Activated CD8-positive, alpha-beta memory T cell treated with anti-CD3 and anti-CD28 coated beads for 1 hour (primary cell): ENCODE measurements at regions not wholly inside any gene's neighbourhood (a gene's known extent, or its start where the extent isn't known, plus 50 kb on each side); places are given as distances from the start of the nearest gene placed in this dataset.
"Not testable (repeated sequence)": the region's sequence is repeated elsewhere in the genome, so short reads cannot be mapped to it uniquely, and the experiment has no call there.

Source experiments
- DNase-seq, 2 donors: peaks; one replicate each; pipeline ENCODE4 v3.0.0-alpha.2; 2020; ENCODE audit warnings: low read depth in 1 of 2; ENCODE audit errors: extremely low read depth in 1 of 2

DNA sequence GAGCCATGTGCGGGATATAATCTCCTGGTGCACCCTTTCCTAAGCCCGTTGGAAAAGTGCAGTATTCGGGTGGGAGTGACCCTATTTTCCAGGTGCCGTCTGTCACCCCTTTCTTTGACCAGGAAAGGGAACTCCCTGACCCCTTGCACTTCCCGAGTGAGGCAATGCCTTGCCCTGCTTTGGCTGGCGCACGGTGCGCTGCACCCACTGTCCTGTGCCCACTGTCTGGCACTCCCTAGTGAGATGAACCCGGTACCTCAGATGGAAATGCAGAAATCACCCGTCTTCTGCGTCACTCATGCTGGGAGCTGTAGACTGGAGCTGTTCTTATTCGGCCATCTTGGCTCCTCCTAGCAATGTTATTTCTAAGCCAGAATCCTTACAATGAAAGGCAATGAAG, 121.1 kb downstream of the TAF11L14 start:
- DNase-seq: not testable (repeated sequence)

DNA sequence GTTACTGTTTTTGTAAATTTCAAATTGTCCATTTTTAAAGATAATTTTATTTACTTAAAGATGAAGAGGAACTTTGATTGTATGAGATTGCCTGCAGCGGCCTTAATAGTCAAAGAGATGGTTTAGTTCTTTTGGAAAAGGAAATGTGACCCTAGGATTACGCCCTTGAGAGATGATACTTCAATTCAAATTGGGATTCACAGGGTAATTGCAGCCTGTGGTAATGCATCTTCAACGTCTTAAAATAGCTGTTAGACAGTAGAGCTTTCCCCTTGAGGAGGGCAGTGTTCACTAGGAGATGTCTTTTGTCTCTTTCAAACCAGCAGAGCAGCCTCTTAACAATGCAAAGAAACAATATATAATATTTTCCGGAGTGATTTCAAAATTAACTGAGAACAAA, 127.1 kb downstream of the TAF11L14 start:
- no peak for DNase-seq

DNA sequence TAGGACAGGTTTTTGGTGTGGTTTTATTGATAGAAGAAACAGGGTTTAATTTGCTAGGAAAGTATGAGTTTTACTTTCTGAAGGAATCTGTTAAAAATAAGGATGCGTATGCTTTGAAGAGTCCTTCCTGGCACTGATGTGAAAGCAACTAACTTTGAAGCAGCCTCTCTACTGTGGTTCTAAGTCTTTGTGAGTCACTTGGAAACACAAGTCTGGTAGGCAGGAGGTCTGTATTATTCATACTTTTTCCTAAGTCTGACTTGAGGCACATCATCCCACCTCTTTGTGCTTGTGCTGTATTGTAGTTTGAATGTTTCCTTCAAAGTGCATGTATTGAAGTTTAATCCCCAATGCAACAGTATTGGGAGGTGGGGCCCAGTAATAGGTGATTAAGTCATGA, 129.0 kb downstream of the TAF11L14 start:
- DNase-seq: no peak

DNA sequence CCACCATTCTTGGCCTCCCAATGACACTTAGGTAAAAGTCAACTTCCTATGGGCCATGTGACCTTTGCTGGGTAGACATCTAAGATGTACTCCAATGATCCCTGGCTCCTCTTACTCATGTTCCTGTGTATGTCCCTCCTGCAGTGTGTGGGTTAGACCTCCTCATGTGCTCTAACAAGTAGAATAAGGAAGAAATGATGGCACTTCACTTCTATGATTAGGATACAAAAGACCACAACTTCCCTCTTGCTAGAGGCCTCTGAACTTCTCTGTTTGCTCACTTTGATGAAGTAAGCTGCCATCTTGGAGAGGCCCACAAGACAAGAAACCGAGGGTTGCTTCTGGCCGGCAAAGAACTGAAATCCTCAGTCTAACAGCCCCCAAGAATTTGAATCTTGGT, 131.8 kb downstream of the TAF11L14 start:
- no peak for DNase-seq

DNA sequence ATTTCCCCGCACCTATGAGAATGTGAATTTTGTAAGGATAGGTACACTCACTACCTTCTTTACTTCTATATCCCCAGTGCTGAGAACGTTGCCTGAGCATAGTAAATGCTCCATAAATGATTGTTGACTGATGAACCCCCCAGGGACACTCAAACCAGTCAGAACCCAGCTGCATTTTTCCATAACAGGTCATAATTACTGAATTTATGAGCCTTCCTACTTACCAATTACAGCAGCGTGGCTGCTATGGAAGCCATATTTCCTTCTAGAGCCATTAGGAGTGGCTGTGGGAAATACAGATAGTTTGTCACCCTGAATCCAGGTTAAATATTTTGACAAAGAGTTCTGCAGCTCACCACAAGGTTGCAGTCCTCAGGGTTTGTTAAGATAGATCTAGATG, 135.0 kb downstream of the TAF11L14 start:
- DNase-seq: no peak

DNA sequence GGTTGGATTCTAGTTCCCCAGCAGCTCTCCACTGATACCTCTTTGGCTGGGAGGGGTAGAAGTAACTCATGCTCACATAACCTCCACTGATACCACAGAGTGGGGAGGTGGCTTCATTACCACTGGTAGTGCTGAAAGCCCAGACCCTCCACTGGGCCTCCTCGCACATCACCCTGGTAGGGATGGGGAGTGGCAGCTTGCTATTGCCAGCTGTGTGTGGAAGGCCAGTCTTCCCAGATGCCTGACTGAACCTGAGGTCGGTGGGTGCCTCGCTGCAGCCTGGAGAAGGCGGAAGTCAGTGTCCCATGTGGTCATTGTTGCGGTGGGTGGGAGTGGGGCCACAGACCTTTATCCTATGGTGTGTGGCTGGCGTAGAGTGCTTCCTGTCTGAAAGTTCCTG, 138.0 kb downstream of the TAF11L14 start:
- no peak for DNase-seq

DNA sequence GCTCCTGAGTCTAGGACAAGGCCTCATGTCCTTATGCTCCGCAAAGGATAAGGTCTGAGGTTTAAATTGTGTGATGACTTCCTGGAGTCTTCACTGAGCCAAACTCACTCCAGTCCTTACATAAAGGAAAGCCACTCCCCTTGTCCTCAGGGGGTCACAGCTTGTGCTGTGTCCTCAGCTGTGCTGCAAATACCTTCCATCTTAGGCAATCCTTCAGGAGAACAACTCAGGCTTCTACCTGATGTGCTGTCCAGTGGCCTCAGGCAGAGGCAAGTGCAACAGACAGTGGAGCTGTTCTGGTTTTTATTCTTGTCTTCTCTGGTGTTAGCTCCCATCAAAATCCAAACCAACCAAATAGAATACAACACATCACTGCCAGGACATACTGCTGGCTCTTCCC, 151.5 kb downstream of the TAF11L14 start:
- DNase-seq: no peak

DNA sequence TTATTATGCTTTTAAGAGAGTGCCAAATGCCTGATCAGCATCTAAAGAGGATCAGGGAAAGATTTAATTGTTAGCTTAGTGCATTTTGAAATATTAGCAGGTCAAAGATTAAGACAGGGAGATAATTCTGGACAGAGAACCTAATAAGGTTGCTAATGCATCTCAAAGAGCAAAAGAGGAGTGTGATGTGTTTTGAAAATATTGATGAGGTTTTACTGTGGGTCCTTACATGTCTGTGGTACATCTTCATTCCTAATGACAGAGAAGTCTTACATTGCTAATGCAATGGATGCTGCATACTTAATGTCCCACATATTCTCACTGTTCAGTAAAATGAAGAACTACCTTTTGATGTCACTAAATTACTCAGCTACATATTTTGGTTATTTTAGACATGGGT, 154.1 kb downstream of the TAF11L14 start:
- no peak for DNase-seq

DNA sequence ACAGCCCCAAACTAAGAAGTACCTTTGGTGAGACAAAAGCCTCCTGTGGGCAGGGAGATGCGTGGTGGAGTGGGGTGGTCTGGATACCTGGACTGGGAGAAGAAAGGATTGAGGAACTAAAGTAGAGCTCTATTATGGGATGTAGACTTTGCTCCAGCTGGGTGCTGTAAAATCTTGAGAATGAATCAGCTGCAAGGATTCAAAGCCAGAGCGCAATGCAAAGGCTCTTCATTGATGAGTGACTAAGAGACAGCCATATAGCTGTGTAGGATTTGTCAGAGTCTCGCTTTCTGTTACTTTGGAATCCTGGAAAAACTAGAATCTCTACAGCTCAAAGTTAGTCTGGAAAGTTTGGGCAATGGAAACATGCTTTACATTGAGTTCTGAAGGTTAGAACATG, 159.9 kb downstream of the TAF11L14 start:
- DNase-seq: no peak

DNA sequence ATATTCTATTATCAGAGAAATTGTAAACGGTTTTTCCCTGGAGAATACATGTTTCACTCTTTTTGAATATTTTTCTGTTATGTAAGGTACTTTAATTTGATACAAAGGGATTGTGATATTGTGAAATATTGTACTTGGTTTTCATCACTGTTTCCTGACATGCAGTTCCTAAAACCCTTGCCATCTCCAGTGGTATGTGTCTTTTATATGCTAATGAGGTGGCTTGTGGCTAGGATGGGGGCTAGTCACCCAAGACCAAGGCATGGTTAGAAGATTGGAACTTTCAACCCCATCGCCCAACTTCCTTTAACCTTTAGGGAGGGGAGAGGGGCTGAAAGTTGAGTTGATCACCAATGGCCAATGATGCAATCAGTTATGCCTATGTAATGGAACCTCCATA, 160.6 kb downstream of the TAF11L14 start:
- no peak for DNase-seq

DNA sequence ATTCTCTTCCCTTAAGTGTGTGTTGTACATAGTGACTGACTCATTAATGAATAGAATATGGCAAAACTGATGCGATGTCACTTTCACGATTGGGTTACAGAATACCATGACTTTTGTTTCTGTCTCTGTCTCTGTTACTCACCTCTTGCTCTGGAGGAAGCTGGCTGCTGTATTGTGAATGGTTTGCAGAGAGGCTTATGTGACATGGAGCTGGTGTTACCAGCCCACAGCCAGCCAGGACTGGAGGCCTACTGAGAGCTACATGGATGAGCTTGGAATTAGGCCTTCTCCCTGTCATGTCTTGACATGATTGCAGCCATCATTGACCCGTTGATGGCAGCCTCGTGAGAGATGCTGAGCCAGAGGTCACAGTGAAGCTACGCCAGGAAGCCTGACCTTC, 161.9 kb downstream of the TAF11L14 start:
- DNase-seq: no peak

DNA sequence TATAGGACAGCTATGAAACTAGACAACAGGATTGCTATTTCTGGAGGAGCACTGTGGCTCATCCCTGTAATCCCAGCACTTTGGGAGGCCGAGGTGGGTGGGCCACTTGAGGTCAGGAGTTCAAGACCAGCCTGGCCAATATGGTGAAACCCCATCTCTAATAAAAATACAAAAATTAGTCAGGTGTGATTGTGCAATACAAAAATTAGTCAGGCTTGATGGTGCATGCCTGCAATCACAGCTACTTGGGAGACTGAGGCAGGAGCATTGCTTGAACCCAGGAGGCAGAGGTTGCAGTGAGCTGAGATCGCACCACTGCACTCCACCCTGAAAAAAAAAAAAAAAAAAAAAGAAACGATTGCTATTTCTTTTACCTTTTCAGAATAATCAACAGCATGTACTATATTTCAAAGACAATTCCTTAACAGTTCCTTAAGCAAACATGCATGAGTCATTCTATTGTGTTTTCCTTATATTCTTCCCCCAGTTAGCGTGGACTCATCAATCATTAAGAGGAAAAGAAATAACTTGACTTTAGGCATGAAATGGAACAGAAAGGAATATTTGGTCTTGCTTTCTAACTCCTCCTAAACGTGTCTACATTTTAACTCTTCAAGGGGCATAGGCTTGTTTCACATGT, 162.6 kb downstream of the TAF11L14 start:
- DNase-seq: no peak

DNA sequence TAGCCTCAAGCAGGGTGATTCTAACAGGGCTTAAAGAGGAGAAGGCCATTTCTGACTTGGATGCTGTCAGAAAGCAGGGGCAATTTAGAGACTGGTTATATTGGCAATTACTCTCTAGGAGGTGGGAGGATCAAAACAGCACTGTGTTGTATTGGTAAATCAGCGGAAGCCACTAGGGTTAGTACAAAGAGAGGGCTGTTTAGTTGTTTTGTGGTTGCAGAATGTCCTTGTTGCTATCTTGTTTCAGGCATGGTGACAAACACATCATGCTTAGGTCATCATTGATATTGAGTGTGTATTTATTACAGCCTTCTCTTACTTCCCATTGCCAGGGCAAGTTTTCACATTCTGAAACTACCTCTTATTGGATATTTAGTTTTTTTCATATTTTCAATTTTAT, 165.3 kb downstream of the TAF11L14 start:
- DNase-seq: no peak

DNA sequence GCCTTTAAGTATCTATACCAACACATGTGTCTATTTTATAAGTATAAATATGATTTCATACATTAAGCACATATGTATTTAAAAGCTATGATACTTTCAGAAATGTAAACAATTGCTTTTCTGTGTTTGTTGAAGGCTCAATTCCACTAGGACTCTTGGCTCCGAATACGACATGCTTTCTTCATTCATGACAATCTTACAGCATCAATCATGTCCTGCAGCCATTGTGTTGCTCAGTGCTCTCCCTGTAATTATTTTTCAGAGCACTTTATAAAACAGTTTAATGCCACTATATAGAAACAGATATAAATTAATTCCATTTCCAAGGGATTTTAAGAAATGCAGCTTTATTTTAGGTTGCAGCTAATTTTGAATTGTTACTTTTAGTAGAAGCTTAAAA, 167.3 kb downstream of the TAF11L14 start:
- no peak for DNase-seq

DNA sequence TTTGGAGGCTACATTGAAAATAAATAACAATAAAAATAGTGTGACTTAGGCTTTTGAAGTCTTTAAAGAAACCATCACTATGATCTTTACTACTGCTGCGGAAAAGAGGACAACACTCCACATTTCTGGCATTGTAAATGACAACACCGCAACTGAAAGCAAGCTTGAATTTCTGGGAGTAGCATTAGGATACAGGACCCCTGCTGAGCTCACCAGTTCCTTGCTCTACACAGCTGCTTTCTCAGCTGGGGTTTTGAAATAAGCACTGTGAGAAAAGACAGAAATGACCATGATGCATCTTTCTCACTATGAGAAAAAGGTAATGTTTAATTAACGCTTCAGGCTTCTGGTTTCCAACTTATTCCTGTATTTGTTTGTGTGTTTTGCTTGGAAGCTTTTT, 168.0 kb downstream of the TAF11L14 start:
- DNase-seq: no peak

DNA sequence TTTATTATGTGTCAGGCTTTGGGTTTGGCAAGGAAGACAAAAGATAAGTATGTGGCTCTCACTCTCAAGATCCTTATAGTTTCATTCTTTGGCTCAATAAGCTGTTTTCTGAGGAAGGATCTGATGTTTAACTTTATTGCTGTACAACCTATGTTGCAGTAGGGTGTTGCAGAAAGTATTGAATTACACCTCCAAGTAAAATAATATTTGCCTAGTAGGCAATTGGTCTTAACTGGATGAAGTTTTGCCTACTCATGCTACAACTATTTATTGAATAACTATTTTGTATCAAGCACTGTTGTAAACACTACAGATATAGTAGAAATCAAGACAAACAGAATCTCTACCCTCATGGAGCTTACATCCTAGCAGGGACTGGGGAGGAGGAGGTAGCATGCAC, 169.7 kb downstream of the TAF11L14 start:
- DNase-seq: no peak

DNA sequence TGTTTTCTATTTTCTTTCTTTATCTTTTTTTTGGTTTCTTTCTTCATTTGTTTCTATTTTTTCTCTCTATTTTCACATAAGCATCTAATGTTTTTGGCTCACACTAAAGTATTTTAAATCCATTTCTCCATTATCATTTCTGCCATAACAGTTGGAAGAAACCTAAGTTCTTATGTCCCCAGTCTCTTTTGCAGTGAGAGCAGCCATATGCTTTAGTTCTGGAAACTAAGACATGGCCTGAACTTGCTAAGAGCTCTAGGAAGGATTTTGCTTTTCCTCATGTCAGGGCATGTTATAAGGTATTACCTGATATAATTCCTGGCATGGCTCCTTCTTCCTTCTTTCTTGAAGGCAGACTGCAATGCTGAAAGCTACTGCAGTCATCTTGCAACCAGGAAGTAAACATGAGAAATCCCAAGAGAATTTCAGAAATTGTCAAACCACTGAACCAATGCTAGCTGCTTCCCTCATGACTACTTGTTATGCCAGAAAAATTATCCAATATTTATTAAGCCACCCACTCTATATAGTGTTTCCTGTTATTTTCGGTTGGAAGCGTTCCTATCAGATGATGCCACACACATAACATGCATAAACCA, 171.1 kb downstream of the TAF11L14 start:
- no peak for DNase-seq

DNA sequence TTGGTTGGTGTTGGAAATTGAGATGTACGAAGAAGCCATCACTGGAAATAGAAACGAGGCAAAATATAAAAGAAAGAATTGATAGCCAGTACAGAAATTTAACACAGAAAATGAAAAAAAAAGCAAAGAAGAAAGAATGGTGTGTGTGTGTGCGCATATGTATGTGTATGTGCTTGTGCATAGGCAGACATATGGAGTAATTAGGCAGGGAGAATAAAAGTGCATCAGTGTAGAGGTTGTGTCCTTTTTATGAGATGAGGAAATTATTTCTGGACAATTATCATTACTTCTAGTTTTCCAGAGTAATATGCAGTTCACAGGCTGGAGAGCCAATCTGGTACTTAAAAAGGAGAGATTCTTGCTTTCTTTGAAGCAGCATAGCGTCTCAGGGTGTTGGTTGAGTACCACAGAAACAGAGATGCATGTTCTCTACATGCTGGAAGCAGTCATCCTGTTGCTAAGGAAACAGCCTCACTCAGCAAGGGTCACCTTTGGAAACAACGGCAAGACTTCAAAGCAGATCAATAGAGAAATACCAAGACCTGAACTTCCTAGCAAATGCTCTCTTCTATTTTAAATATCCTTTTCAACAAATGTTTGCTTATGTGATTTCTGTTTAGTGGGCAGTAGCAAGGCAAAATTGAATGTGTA, 172.7 kb downstream of the TAF11L14 start:
- no peak for DNase-seq

DNA sequence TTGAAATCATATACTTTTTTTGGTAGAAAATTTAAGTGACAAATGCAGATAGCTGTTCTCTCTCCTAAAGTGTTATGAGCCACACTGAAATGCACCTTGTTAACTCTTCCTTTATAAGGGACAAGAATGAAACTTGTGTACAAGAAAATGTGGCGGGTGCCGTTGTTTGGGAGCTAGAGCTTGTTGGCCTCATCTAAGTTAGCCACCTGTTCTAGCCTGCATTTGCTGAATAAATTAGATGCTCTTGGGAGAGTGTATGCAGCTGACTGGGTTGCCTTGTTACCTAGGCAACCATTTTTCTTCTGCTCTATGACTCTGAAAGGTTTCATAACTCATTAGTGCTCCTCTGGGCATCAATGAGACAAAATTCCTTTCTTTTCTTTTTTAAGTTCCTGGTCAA, 174.3 kb downstream of the TAF11L14 start:
- no peak for DNase-seq

DNA sequence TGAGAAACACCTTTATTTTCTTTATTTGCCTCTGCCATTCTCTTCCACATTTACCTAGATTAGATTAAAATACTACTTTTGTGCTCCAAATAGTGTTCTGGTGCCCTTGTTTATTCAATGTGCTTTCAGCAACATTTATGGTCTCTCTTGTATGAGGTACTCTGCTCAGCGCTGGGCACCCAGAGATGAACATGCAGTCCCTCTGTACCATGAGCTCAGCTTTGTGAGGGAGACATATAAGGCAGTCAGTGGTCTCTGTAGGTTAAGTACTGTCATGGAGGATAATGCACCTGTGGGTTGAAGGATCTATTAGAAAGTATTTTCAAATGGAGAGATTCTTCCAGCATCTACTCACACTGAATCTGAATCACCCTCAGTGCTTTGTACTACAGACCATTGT, 176.5 kb downstream of the TAF11L14 start:
- no peak for DNase-seq

DNA sequence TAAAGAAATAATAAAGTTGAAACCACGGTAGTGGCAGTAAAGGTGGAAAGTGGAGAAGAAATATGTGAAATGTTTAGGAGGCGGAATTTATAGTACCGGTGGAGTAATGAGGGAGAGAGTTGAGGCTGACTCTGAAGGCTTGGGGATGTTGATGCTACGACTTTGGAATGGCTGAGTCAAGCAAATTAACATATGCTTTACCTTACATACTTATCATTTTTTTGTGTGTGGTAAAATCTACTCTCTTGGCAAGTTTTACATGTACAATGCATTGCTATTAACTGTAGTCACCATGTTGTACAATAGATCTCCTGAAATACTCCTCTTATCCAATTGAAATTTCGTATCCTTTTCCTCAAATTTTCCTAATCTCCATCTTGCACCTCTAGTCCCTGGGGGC, 179.0 kb downstream of the TAF11L14 start:
- no peak for DNase-seq

DNA sequence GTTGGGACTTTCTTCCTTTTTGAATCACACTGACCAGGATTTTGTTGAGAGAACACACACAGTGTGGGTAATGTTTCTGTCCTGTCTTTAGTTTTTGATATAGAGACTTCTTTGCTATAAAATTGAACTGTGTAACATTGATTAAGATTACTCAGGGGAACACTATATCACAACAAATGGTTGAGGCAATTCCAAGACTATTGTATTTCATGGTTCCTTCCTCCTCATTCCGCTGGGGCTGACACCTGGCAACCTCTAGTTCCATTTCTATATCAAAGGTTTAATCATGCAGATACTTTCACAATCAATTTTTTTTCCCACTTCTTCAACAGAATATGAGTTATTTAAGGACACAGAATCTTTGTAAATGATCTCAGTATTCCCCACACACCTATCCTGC, 182.2 kb downstream of the TAF11L14 start:
- DNase-seq: no peak

DNA sequence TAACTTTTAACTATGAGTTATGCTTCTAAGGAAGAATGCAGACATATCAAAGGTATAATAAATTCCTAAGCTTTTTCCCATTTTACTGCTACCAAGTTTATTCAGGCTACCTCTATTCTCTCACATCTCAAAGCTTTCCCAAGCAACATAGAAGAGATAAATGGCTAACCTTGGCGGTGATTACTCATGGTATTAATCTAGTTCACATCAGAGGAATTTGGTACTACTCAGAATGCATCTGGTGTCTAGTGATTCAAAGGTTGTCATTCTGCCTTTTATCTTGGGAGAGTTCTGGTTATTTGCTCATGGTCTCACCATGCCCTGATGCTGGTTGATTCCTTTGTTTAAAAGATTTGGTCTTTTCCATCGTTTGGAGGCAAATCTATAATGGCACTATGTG, 182.7 kb downstream of the TAF11L14 start:
- no peak for DNase-seq
